ENCODE measurements at regions not wholly inside any gene's neighbourhood (a gene's known extent, or its start where the extent isn't known, plus 50 kb on each side); places are given as distances from the start of the nearest gene placed in this dataset.

DNA sequence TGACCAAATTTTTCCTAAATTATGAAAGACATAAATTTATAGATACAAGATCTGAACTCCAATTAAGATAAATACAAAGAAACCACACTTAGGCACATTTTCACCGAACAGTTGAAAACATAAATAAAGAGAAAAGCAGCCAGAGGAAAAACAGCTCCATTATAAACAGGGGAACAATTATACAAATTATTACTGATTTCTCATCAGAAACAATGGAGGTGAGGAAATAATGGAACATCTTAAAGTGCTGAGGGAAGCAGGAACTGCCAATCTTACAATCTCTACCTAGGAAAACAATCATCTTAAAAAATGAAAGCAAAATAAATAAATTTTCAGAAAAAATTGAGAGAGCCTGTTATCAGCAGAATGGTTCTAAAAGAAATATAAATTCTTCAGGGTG is 234.4 kb upstream of the PMFBP1 start:
- Histone ChIP-seq H3K9me2 (ENCODE audit: low read depth, low read length) (no peaks in the 10 kb centered on the region), H3K27ac (ENCODE audit: low read depth, low read length, poor library complexity, severe bottlenecking) (no peak overlapping the region), H3K27me3 (ENCODE audit: insufficient read depth, low read length) (no peaks in the 10 kb centered on the region), H3F3A (ENCODE audit: insufficient read depth, low read length) (no peaks in the 10 kb centered on the region), H3K4me3 (ENCODE audit: low read depth, low read length, poor library complexity, severe bottlenecking) (no peak overlapping the region), H3K9ac (ENCODE audit: low read length) (no peak overlapping the region), H3K79me2 (ENCODE audit: insufficient read depth, low read length) (no peaks in the 10 kb centered on the region), H3K9me3 (ENCODE audit: low read length) (no peaks in the 10 kb centered on the region), H2AFZ (ENCODE audit: low read length) (no peak overlapping the region), H3K36me3 (ENCODE audit: insufficient read depth, low read length) (no peaks in the 10 kb centered on the region), H4K20me1 (ENCODE audit: insufficient read depth, low read length) (no peaks in the 10 kb centered on the region), H3K4me1 (ENCODE audit: insufficient read depth, low read length, severe bottlenecking) (no peaks in the 10 kb centered on the region), H3K4me2 (ENCODE audit: low read length) (no peak overlapping the region)
- TF ChIP-seq CTCF (IDR thresholded peaks at IDR 0.05; ENCODE audit: low read length): no peak
- TF ChIP-seq EZH2 (IDR thresholded peaks at IDR 0.05; ENCODE audit: borderline replicate concordance, low read length): no peak

DNA sequence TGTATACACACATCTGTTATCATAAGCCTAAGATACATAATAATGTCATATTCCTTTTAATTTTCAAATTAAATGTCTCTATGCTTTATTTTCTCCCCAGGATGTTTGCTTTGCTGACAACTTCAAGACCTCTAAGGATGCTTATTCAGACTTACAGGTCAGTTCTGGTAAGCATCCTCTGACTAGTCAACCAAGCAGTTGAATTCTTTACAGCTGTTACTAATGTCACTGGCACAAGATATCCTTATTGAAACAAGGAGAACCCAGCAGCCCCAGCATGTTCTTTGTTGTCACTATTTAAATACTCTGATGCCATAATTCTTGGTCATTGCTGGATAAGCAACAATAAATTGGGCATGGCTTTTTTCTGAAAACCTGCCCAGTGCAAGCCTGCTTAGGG is 232.3 kb upstream of the PMFBP1 start:
- Histone ChIP-seq H3K27ac (ENCODE audit: low read depth, low read length, poor library complexity, severe bottlenecking) (no peak overlapping the region), H3K9ac (ENCODE audit: low read length) (no peak overlapping the region), H3K9me3 (ENCODE audit: low read length) (no peaks in the 10 kb centered on the region), H3K9me2 (ENCODE audit: low read depth, low read length) (no peaks in the 10 kb centered on the region), H2AFZ (ENCODE audit: low read length) (no peak overlapping the region), H3K4me2 (ENCODE audit: low read length) (no peak overlapping the region), H3F3A (ENCODE audit: insufficient read depth, low read length) (no peaks in the 10 kb centered on the region), H3K36me3 (ENCODE audit: insufficient read depth, low read length) (no peaks in the 10 kb centered on the region), H4K20me1 (ENCODE audit: insufficient read depth, low read length) (no peaks in the 10 kb centered on the region), H3K27me3 (ENCODE audit: insufficient read depth, low read length) (no peaks in the 10 kb centered on the region), H3K79me2 (ENCODE audit: insufficient read depth, low read length) (no peaks in the 10 kb centered on the region), H3K4me3 (ENCODE audit: low read depth, low read length, poor library complexity, severe bottlenecking) (no peak overlapping the region), H3K4me1 (ENCODE audit: insufficient read depth, low read length, severe bottlenecking) (no peaks in the 10 kb centered on the region)
- TF ChIP-seq CTCF (IDR thresholded peaks at IDR 0.05; ENCODE audit: low read length): no peak
- TF ChIP-seq EZH2 (IDR thresholded peaks at IDR 0.05; ENCODE audit: borderline replicate concordance, low read length): no peak

GRCh38 chr16:72401084-72401361 is 229.1 kb upstream of the PMFBP1 start:
- no peaks in the 10 kb centered on the region for H3K79me2 ChIP-seq (ENCODE audit: insufficient read depth, low read length)
- TF ChIP-seq CTCF (IDR thresholded peaks at IDR 0.05; ENCODE audit: low read length): no peak
- no peak for TF ChIP-seq EZH2 (IDR thresholded peaks at IDR 0.05; ENCODE audit: borderline replicate concordance, low read length)
- no peak overlapping the region for H3K4me3 ChIP-seq (ENCODE audit: low read depth, low read length, poor library complexity, severe bottlenecking)
- no peaks in the 10 kb centered on the region for H3K36me3 ChIP-seq (ENCODE audit: insufficient read depth, low read length)
- H2AFZ ChIP-seq (ENCODE audit: low read length): no peak overlapping the region
- H3K4me1 ChIP-seq (ENCODE audit: insufficient read depth, low read length, severe bottlenecking): no peaks in the 10 kb centered on the region
- H3K9me2 ChIP-seq (ENCODE audit: low read depth, low read length): no peaks in the 10 kb centered on the region
- no peaks in the 10 kb centered on the region for H4K20me1 ChIP-seq (ENCODE audit: insufficient read depth, low read length)
- no peaks in the 10 kb centered on the region for H3F3A ChIP-seq (ENCODE audit: insufficient read depth, low read length)
- no peak overlapping the region for H3K27ac ChIP-seq (ENCODE audit: low read depth, low read length, poor library complexity, severe bottlenecking)
- no peak overlapping the region for H3K4me2 ChIP-seq (ENCODE audit: low read length)
- H3K27me3 ChIP-seq (ENCODE audit: insufficient read depth, low read length): no peaks in the 10 kb centered on the region
- no peaks in the 10 kb centered on the region for H3K9me3 ChIP-seq (ENCODE audit: low read length)
- H3K9ac ChIP-seq (ENCODE audit: low read length): no peak overlapping the region

All from OCI-LY1 (cell line).